Dermis microvascular lymphatic vessel endothelial cell (primary cell): ENCODE measurements at regions not wholly inside any gene's neighbourhood (a gene's known extent, or its start where the extent isn't known, plus 50 kb on each side); places are given as distances from the start of the nearest gene placed in this dataset.

ENCODE experiments used
- DNase-seq, 2 donors: peaks; one replicate each; pipeline versions ENCODE4 v3.0.0 to v3.0.0-alpha.2; 2010; ENCODE audit warnings: low read depth in 2 of 2

- no peak for DNase-seq
Observed at GRCh38 chr5:5638211-5638610, 215.7 kb downstream of the ICE1 start.

- no peak for DNase-seq
Observed at GRCh38 chr5:5637173-5637572, 214.7 kb downstream of the ICE1 start.

GRCh38 chr5:5634817-5635216 is 212.3 kb downstream of the ICE1 start:
- no peak for DNase-seq

GRCh38 chr5:5633579-5633978 is 211.1 kb downstream of the ICE1 start:
- DNase-seq = no peak

- no peak for DNase-seq
Observed at GRCh38 chr5:5632678-5633077, 210.2 kb downstream of the ICE1 start.

GRCh38 chr5:5629607-5629978 is 207.1 kb downstream of the ICE1 start:
- DNase-seq = no peak

- DNase-seq = no peak
Observed at GRCh38 chr5:5628866-5629606, 206.6 kb downstream of the ICE1 start.

- DNase-seq = no peak
Observed at GRCh38 chr5:5626412-5626811, 203.9 kb downstream of the ICE1 start.

GRCh38 chr5:5625491-5625890 is 203.0 kb downstream of the ICE1 start:
- no peak for DNase-seq

- DNase-seq = no peak
Observed at GRCh38 chr5:5623397-5623796, 200.9 kb downstream of the ICE1 start.

- DNase-seq = no peak
Observed at GRCh38 chr5:5622806-5623205, 200.3 kb downstream of the ICE1 start.

- no peak for DNase-seq
Observed at GRCh38 chr5:5619546-5619945, 197.1 kb downstream of the ICE1 start.

- DNase-seq = no peak
Observed at GRCh38 chr5:5617024-5617423, 194.5 kb downstream of the ICE1 start.

- no peak for DNase-seq
Observed at GRCh38 chr5:5616247-5616895, 193.9 kb downstream of the ICE1 start.

GRCh38 chr5:5615569-5615968 is 193.1 kb downstream of the ICE1 start:
- DNase-seq = no peak

GRCh38 chr5:5613261-5613990 is 190.9 kb downstream of the ICE1 start:
- no peak for DNase-seq

- no peak for DNase-seq
Observed at GRCh38 chr5:5612096-5612495, 189.6 kb downstream of the ICE1 start.

GRCh38 chr5:5609935-5610334 is 187.5 kb downstream of the ICE1 start:
- no peak for DNase-seq

GRCh38 chr5:5605170-5605764 is 182.8 kb downstream of the ICE1 start:
- no peak for DNase-seq

GRCh38 chr5:5602554-5602953 is 180.1 kb downstream of the ICE1 start:
- DNase-seq = no peak

- DNase-seq = no peak
Observed at GRCh38 chr5:5598547-5599113, 176.2 kb downstream of the ICE1 start.

- no peak for DNase-seq
Observed at GRCh38 chr5:5593391-5593790, 170.9 kb downstream of the ICE1 start.
